Lung microvascular endothelial cell (primary cell): ENCODE measurements at regions not wholly inside any gene's neighbourhood (a gene's known extent, or its start where the extent isn't known, plus 50 kb on each side); places are given as distances from the start of the nearest gene placed in this dataset.
"Not testable (repeated sequence)": the region's sequence is repeated elsewhere in the genome, so short reads cannot be mapped to it uniquely, and the experiment has no call there.

ENCODE experiments used
- DNase-seq, 2 donors: peaks; one replicate each; pipeline versions ENCODE4 v3.0.0 to v3.0.0-alpha.2; 2010; ENCODE audit warnings: low read depth in 2 of 2

DNA sequence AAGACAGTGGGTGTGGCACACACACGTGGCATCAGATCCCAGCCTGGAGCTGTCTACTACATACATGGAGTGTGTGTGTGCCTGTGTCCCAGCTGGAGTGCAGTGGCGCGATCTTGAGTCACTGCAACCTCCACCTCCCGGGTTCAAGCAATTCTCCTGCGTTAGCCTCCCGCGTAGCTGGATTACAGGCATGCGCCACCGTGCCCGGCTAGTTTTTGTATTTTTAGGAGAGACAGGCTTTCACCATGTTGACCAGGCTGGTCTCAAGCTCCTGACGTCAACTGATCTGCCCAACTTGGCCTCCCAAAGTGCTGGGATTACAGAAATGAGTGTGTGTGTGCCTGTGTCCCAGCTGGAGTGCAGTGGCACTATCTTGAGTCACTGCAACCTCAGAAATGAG is 108.8 kb downstream of the IL12A start:
- no peak for DNase-seq

GRCh38 chr3:160098261-160098908 is 109.8 kb downstream of the IL12A start:
- DNase-seq = no peak

GRCh38 chr3:160098926-160099626 is 110.4 kb downstream of the IL12A start:
- no peak for DNase-seq

DNA sequence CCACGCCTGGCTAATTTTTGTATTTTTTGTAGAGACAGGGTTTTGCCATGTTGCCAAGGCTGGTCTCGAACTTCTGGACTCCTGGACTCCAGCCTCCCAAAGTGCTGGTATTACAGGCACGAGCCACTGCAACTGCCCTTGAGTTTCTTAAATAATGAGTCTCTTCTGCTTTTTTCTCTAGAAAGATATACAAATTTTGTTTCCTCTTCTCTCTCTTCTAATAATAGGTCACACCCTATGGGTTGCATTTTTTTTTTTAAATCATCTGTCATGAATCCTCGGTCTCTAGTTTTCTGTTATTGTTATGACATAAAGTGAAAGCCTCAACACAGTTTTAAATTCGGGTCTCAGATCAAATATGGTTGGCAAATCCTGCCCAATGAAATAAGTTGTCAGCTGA is 111.2 kb downstream of the IL12A start:
- DNase-seq = no peak

GRCh38 chr3:160100610-160101009 is 112.0 kb downstream of the IL12A start:
- no peak for DNase-seq

DNA sequence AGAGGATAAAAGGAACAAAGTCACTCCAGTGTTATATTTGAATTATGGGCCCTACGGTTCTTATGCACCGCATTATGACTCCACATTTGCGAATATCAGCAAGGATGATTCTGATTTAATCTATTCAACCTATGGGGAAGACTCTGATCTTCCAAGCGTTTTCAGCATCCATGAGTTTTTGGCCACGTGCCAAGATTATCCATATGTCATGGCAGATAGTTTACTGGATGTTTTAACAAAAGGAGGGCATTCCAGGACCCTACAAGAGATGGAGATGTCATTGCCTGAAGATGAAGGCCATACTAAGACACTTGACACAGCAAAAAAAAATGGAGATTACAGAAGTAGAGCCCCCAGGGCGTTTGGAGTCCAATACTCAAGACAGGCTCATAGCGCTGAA is 113.4 kb downstream of the IL12A start:
- not testable (repeated sequence) for DNase-seq

DNA sequence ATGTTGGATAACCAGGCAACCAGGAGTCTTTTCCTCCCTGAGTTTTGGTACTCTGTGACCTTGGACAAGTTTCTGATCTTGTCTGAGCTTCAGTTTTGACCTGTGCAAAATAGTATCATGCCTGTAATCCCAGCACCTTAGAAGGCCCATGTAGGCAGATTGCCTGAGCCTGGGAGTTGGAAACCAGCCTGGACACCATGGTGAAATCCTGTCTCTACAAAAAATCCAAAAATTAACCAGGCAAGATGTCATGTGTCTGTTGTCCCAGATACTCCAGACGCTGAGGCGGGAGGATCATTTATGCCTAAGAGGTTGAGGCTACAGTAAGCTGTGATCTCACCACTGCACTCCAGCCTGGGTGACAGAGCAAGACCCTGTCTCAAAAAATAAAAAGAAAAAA is 114.8 kb downstream of the IL12A start:
- DNase-seq = no peak

DNA sequence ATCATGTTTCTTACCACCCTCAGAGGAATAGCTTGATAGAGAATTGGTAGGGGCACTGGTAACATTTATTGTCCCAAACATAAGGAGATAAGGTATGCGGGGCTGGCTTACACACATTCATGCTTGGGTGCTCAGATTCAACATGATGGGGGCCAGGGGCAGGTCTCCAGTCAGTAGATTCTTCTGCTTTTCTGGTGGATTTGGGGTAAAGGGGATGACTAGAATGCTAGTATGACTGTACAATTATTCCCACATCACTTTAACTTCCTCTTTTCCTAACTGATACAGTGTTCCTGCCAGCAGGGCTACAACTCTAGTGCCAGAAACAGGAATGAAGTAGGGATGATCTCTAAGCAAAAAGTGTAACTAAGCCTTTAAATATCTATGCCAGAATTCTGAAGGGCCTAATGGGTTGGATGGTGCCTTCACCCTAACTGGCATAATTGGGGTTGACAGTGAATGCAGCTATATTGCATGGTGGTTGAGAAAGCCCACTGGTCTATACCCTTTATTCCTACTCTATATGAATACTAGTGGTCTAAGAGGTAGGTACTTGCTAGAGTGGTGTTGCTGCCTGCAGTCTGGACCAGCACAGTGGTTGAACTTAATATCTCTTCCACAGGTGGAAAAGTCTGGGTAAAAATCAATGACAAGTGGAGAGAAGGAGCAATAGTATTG is 117.4 kb downstream of the IL12A start:
- DNase-seq = no peak

GRCh38 chr3:160106905-160107861 is 118.0 kb upstream of the C3orf80 start:
- DNase-seq = no peak

DNA sequence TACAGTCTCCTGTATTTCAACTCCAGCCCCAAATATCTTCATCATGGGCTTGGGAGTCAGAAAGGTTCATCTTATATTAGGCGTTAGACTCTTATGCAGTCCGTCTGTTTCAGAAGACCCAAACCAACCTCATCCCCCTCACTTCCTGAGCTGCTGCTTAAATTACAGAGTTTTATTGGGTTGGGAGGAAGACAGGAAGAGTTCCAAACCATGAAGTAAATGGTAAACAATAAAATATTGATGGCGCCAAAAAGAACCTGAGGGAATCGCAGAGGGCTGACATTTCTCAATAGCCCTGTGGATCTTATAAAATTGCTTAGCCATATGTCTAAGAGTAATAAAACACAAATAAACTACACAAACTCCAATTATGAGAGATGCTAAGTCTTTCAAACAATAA is 116.9 kb upstream of the C3orf80 start:
- no peak for DNase-seq

DNA sequence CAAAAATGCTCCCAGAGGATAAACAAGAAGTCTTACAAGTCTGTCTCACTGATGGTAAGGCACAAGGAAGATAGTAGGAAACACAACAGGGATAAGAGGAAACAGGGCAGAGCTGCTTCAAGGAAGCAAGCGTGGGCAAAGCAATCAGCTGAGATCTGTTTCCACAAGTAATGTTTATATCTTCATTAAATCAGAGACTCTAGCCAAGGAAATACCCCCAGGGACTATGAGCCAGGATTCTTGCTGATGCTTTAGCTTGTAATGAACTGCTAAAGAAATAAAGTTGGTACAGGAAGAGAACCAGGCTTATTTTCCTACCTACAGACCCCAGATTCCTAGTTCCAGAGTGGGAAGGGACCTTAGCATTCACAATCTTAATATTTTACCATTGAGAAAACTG is 112.7 kb upstream of the C3orf80 start:
- no peak for DNase-seq

DNA sequence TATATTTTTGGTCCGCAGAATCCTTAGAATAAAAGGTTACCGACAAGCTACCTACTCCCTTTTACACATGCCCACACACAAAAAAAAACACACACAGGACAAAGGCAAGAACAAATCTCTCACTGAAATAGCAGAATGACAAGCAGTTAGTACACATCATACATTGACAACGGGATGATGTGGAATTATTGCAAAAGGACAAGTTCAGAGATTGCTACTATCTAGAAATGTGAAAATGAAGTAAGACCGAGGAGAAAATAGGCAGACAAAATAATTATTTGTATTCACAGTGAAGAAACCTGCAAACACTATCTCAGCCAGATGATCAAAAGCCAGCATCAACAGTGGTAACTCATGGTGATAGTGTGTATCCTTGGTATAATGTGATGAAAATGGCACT is 112.2 kb upstream of the C3orf80 start:
- no peak for DNase-seq

GRCh38 chr3:160114355-160114995 is 110.7 kb upstream of the C3orf80 start:
- no peak for DNase-seq

DNA sequence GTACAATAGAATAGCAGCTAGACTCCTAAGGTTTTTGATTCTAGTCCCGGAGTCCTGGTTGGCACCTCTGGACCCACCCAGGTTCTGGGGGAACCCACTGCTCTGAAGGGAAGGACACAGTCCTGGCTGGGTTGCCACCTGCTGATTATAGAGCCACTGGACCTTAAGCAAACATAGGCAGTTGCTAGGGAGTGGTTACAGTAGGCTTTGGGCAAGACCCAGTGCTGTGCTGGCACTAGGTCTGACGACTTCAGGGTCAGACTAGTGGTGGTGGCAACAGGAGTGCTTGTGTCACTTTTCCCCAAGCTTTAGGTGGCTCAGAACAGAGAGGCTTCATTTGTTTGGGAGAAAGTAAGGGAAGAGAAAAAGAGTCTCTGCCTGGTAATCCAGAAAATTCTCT is 109.8 kb upstream of the C3orf80 start:
- no peak for DNase-seq

- DNase-seq = no peak
Observed at GRCh38 chr3:160124224-160124623, 101.0 kb upstream of the C3orf80 start.

DNA sequence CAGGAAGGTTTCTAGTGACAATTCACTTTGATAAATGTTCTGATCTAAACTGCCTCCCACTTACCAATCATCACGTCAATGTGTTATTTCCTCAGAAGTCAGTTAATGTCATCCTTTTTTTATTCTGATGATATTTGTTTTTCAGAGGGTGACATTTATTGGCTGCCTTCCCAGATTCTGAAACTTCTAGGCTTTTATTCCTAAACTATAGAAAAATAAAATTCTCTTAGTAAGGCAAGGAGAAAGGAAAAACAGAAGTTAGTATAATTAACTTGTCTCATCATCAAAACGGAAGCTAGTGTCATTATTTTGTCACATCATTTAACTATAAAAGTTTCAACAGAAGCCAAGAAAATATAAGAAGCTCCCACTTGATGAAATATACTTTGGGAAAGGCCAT is 100.0 kb upstream of the C3orf80 start:
- DNase-seq = peak; percentile 63 to 79

DNA sequence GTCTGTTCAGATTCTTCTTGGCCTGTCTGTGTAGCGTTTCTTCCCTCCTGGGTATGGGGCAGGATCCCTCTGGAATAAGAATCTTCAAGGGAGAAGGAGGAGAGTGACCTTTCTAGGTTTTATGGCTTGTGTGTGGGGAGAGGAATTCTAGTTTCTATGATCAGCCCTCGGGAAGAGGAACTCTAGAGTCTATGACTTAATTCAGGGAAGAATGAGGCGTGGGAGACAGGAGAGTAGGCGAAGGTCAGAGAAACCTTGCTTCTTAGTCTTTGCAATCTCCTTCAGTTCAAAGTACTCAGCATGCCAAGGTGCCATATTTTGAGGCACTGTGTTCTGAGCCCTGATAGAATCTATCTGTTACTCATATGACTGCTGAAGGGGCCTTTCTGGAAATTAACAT is 99.2 kb upstream of the C3orf80 start:
- DNase-seq = no peak

DNA sequence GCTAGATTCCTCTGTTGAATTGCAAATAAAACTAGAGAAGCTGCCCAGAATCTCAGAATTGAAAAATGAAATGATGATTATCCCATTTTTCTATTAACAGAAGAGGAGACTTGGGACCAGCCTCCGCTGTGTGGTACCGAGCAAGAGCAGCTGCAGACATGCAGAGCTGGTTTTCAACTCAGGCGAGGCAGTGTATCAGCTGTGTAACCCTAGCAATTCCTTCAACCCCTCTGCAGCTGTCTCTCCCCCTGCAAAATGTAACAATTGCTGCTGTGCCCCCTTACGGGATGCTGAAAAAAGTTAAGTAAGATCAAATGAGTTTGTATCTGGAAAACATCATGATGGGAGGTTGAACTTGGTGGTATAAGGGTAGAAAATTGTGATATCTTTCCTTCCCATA is 98.5 kb upstream of the C3orf80 start:
- DNase-seq = no peak

GRCh38 chr3:160127308-160127707 is 97.9 kb upstream of the C3orf80 start:
- no peak for DNase-seq

- no peak for DNase-seq
Observed at GRCh38 chr3:160128056-160128455, 97.2 kb upstream of the C3orf80 start.

- peak; percentile 87 to 96 for DNase-seq
Observed at GRCh38 chr3:160129459-160130061, 95.7 kb upstream of the C3orf80 start.
